GM12872 (cell line): ENCODE measurements at regions not wholly inside any gene's neighbourhood (a gene's known extent, or its start where the extent isn't known, plus 50 kb on each side); places are given as distances from the start of the nearest gene placed in this dataset.
A peak's percentile ranks its signal among the peaks of the same experiment; 100 is the strongest.

Source experiments
- CTCF ChIP-seq: IDR thresholded peaks from 3 replicates; pipeline ENCODE4 v1.5.1; 2011; ENCODE audit warnings: low read depth, mild to moderate bottlenecking, low read length, moderate library complexity; ENCODE audit not compliant: insufficient read depth

GRCh38 chr20:24783631-24784492 lies 165.2 kb upstream of the CST7 start:
- TF ChIP-seq CTCF: peak; percentile 79

- TF ChIP-seq CTCF: no peak
Measured at GRCh38 chr20:24784607-24785006, 164.5 kb upstream of the CST7 start.

GRCh38 chr20:24785141-24786110 lies 163.6 kb upstream of the CST7 start:
- no peak for TF ChIP-seq CTCF

GRCh38 chr20:24786111-24786495 lies 163.0 kb upstream of the CST7 start:
- TF ChIP-seq CTCF: no peak

GRCh38 chr20:24786646-24787045 lies 162.4 kb upstream of the CST7 start:
- TF ChIP-seq CTCF: no peak

GRCh38 chr20:24787071-24787470 lies 162.0 kb upstream of the CST7 start:
- no peak for TF ChIP-seq CTCF

GRCh38 chr20:24787621-24788020 lies 161.4 kb upstream of the CST7 start:
- TF ChIP-seq CTCF: no peak
